Lower lobe of right lung (tissue), 2 donors: ENCODE measurements at regions not wholly inside any gene's neighbourhood (a gene's known extent, or its start where the extent isn't known, plus 50 kb on each side); places are given as distances from the start of the nearest gene placed in this dataset.

ENCODE experiments used
- ATAC-seq, 2 donors: fragments of 200-7000 bp; cut with Tn5 transposase; one replicate each; pipeline ENCODE4 v1.9.1; 2020 to 2022; ENCODE audit warnings: mild to moderate bottlenecking in 2 of 2, moderate library complexity in 2 of 2
- DNase-seq: peaks from one replicate; pipeline ENCODE4 v3.0.0-alpha.2; 2020
- H3K27ac ChIP-seq: fragments of 200-600 bp; one replicate; pipeline ENCODE4 v1.8.0; 2022
- H3K27me3 ChIP-seq: fragments of 200-600 bp; one replicate; pipeline ENCODE4 v1.8.0; 2022; ENCODE audit warnings: low read depth
- H3K36me3 ChIP-seq: fragments of 200-600 bp; one replicate; pipeline ENCODE4 v1.8.0; 2022; ENCODE audit warnings: mild to moderate bottlenecking
- H3K4me1 ChIP-seq: fragments of 200-600 bp; one replicate; pipeline ENCODE4 v1.8.0; 2022
- H3K4me3 ChIP-seq: fragments of 200-600 bp; one replicate; pipeline ENCODE4 v1.8.0; 2022; ENCODE audit warnings: mild to moderate bottlenecking
- H3K9me3 ChIP-seq: fragments of 200-600 bp; one replicate; pipeline ENCODE4 v1.8.0; 2022
- intact Hi-C: fragments of 100-400 bp; cut with DNase I; formaldehyde crosslinking; loops from one replicate; pipeline ENCODE4 v1.11.0; 2022
- TF ChIP-seq, protein P1 (sequence below): fragments of 200-600 bp; IDR thresholded peaks from one replicate; pipeline ENCODE4 v1.8.0; 2022; ENCODE audit warnings: antibody characterized with exemption, mild to moderate bottlenecking
- donor health status: DM: no; HTN: yes; CAD: no; lungs with severe emphysema.

DNA sequence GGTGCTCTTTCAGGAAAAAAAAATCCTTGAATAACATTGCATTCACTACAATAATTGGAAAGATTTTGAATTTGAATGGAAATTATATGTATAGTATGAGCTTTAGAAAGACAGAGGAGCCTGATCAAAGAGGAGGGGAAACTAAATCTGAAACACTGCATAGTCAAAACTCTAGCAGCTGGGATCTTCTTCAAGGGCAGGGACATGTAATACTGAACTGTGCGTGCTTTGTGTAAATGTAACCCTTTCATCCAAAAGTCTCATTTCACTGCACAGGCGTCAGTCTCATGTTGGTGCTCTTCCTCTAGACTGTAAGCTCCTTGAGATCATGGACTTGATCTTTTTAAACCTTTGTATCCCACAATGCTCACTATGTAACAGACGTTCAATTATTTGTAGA lies 212.0 kb upstream of the JADE1 start:
- H3K4me3 ChIP-seq, result no peak overlapping the region

DNA sequence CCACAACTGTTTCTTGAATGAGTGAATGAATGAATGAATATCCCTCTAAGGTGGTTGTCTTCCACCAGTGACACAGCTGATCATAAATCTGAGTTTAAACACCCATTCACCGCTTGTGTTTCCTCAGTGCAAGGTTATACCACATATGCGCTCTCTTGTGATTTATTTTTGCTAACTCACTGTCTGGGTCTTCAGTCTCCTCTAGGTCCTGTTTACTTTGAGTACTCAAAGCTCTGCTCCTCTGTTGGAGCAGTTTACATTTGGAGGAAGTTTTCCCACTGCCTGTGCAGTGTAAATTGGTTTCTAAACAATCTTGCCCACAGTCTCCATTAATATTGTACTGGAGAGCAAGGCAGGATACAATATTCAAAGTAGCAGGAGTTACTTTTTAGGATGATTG lies 212.6 kb upstream of the JADE1 start:
- TF ChIP-seq, protein P1, sequence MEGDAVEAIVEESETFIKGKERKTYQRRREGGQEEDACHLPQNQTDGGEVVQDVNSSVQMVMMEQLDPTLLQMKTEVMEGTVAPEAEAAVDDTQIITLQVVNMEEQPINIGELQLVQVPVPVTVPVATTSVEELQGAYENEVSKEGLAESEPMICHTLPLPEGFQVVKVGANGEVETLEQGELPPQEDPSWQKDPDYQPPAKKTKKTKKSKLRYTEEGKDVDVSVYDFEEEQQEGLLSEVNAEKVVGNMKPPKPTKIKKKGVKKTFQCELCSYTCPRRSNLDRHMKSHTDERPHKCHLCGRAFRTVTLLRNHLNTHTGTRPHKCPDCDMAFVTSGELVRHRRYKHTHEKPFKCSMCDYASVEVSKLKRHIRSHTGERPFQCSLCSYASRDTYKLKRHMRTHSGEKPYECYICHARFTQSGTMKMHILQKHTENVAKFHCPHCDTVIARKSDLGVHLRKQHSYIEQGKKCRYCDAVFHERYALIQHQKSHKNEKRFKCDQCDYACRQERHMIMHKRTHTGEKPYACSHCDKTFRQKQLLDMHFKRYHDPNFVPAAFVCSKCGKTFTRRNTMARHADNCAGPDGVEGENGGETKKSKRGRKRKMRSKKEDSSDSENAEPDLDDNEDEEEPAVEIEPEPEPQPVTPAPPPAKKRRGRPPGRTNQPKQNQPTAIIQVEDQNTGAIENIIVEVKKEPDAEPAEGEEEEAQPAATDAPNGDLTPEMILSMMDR, result no peak
- H3K27ac ChIP-seq, result no peak overlapping the region
- no peaks in the 10 kb centered on the region for H3K36me3 ChIP-seq
- DNase-seq (no peak), ATAC-seq (no peak)
- H3K4me3 ChIP-seq, result no peak overlapping the region
- peaks cover 6% of the 10 kb centered on the region for H3K9me3 ChIP-seq
- intact Hi-C loops, result no loop called here
- peaks cover 20% of the 10 kb centered on the region for H3K4me1 ChIP-seq
- H3K27me3 ChIP-seq, result no peaks in the 10 kb centered on the region

More for the DNA sequence above, 212.0 kb upstream of the JADE1 start:
- TF ChIP-seq, protein P1, result no peak
- Histone ChIP-seq H3K36me3 (no peaks in the 10 kb centered on the region), H3K27me3 (no peaks in the 10 kb centered on the region), H3K27ac (no peak overlapping the region), H3K4me1 (peaks cover 27% of the 10 kb centered on the region), H3K9me3 (peaks cover 6% of the 10 kb centered on the region)
- intact Hi-C loops, result no loop called here
- ATAC-seq, result no peak
- no peak for DNase-seq

DNA sequence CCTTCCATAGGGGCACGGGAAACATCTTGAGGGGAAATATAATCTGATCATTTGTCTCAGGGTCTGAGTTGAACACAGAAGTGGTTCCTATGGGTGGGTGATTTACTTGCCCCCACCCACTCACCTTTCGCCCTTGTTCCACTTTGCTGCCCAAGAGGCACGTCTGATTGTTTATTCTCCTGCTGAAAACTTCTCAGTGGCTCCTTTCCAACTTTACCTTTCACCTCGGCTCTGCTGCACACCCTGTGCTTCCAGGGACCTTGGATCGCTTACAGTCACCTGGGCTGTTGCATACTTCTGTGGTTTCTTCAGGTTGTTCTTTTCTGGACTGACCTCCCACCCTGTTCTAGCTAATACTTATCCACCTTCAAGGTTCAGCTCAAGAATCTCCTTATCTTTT lies 213.4 kb upstream of the JADE1 start:
- H3K36me3 ChIP-seq, result no peaks in the 10 kb centered on the region
- peaks cover 6% of the 10 kb centered on the region for H3K9me3 ChIP-seq
- TF ChIP-seq, protein P1, result no peak
- H3K27me3 ChIP-seq, result no peaks in the 10 kb centered on the region
- no peak overlapping the region for H3K4me3 ChIP-seq
- H3K4me1 ChIP-seq, result peaks cover 13% of the 10 kb centered on the region
- no peak for DNase-seq
- no peak overlapping the region for H3K27ac ChIP-seq
- intact Hi-C loops, result no loop called here
- peak; percentile 67 for ATAC-seq

DNA sequence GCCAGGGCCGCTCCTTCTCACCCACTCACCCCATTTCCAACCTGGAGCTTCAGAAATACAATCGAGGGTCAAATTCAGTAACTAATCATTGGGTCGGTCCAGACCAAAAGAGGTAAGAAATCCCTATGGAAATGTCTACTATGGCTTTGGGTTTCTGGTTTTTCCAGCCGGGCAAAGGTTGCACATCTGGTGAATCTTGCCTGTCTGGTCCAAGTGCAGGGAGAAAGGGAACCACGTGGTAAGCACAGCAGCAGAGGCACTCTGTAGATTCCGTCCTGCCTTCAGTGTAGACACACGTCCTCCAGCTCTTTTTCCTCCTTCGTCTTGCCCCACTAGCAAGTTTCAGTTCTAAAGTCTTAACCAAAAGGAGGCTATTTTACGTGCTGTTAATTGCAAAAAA lies 218.0 kb upstream of the JADE1 start:
- Histone ChIP-seq H3K27me3 (no peaks in the 10 kb centered on the region), H3K36me3 (no peaks in the 10 kb centered on the region), H3K4me3 (no peak overlapping the region), H3K4me1 (no peaks in the 10 kb centered on the region), H3K9me3 (peaks cover 6% of the 10 kb centered on the region), H3K27ac (no peak overlapping the region)
- intact Hi-C loops, result no loop called here
- TF ChIP-seq, protein P1, result no peak
- DNase-seq (no peak), ATAC-seq (no peak)

DNA sequence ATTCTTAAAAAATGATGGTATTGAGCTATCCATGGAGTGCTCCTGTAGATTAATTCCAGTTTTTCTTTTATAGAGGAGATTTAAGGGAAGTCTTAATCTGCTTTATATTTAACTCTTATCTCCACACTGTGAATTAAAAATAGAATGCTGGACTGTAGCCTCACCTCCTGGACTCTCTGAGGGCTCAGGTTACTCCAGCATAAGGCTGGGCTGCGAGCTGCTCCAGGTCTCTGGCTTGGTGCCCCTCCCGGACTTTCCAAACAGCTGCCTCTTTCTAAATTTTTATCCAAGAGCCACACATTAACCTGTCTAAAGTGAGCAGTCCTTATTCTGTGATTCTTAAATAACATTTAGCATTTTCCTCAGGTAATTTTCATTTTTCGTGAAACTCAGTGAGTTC lies 218.7 kb upstream of the JADE1 start:
- intact Hi-C loops, result no loop called here
- Histone ChIP-seq H3K4me1 (no peaks in the 10 kb centered on the region), H3K9me3 (peaks cover 6% of the 10 kb centered on the region), H3K27me3 (no peaks in the 10 kb centered on the region), H3K36me3 (no peaks in the 10 kb centered on the region), H3K27ac (no peak overlapping the region), H3K4me3 (no peak overlapping the region)
- DNase-seq (no peak), ATAC-seq (no peak)
- TF ChIP-seq, protein P1, result no peak
